ENCODE measurements at regions not wholly inside any gene's neighbourhood (a gene's known extent, or its start where the extent isn't known, plus 50 kb on each side); places are given as distances from the start of the nearest gene placed in this dataset.

GRCh38 chr13:80509264-80509663, 168.3 kb upstream of the SPRY2 start:
- no peak for DNase-seq (ENCODE audit: low spot score)
- no peaks in the 10 kb centered on the region for H3K27me3 ChIP-seq (ENCODE audit: control insufficient read depth in 4 of 4, insufficient read depth in 4 of 4, low read length in 3 of 4)
- WGBS, result 88% methylated on average over 5 of the region's 5 CpGs
- H3K4me3 ChIP-seq (ENCODE audit: low read depth in 1 of 3, low read length in 3 of 3), result no peak overlapping the region
- no peak for TF ChIP-seq GABPA (IDR thresholded peaks at IDR 0.05 in 1 of 2, conservative IDR thresholded peaks at IDR 0.05 in 1 of 2)
- H3K36me3 ChIP-seq (ENCODE audit: control insufficient read depth in 4 of 4, insufficient read depth in 3 of 4, low read depth in 1 of 4, low read length in 3 of 4), result no peaks in the 10 kb centered on the region
- no peaks in the 10 kb centered on the region for H3K4me1 ChIP-seq (ENCODE audit: control insufficient read depth in 4 of 4, insufficient read depth in 4 of 4, low read length in 3 of 4)
- no peaks in the 10 kb centered on the region for H3K9me3 ChIP-seq (ENCODE audit: control insufficient read depth in 4 of 4, low read length in 3 of 4)
- H3K9ac ChIP-seq (ENCODE audit: low read depth in 1 of 2, low read length in 2 of 2), result no peak overlapping the region
- no peak overlapping the region for H3K27ac ChIP-seq (ENCODE audit: low read depth in 1 of 2, low read length in 2 of 2)

GRCh38 chr13:80508031-80508430, 167.1 kb upstream of the SPRY2 start:
- WGBS, result 89% methylated on average over 1 of the region's 1 CpG
- Histone ChIP-seq H3K36me3 (ENCODE audit: control insufficient read depth in 4 of 4, insufficient read depth in 3 of 4, low read depth in 1 of 4, low read length in 3 of 4) (no peaks in the 10 kb centered on the region), H3K27ac (ENCODE audit: low read depth in 1 of 2, low read length in 2 of 2) (no peak overlapping the region), H3K9ac (ENCODE audit: low read depth in 1 of 2, low read length in 2 of 2) (no peak overlapping the region), H3K9me3 (ENCODE audit: control insufficient read depth in 4 of 4, low read length in 3 of 4) (no peaks in the 10 kb centered on the region), H3K4me3 (ENCODE audit: low read depth in 1 of 3, low read length in 3 of 3) (no peak overlapping the region), H3K27me3 (ENCODE audit: control insufficient read depth in 4 of 4, insufficient read depth in 4 of 4, low read length in 3 of 4) (no peaks in the 10 kb centered on the region), H3K4me1 (ENCODE audit: control insufficient read depth in 4 of 4, insufficient read depth in 4 of 4, low read length in 3 of 4) (no peaks in the 10 kb centered on the region)
- TF ChIP-seq REST (IDR thresholded peaks at IDR 0.05) (no peak), HNF4G (IDR thresholded peaks at IDR 0.05) (no peak), RXRA (IDR thresholded peaks at IDR 0.05) (no peak), FOXA2 (IDR thresholded peaks at IDR 0.05) (no peak), ZBTB33 (IDR thresholded peaks at IDR 0.05) (no peak), SP1 (IDR thresholded peaks at IDR 0.05) (no peak), GABPA (IDR thresholded peaks at IDR 0.05 in 1 of 2, conservative IDR thresholded peaks at IDR 0.05 in 1 of 2) (no peak), FOXA1 (IDR thresholded peaks at IDR 0.05) (no peak), JUND (IDR thresholded peaks at IDR 0.05) (no peak), ATF3 (IDR thresholded peaks at IDR 0.05) (no peak), EGR1 (IDR thresholded peaks at IDR 0.05; ENCODE audit: low read depth in 2 of 2) (no peak), TAF1 (conservative IDR thresholded peaks at IDR 0.05) (no peak), MAX (IDR thresholded peaks at IDR 0.05) (no peak), HNF4A (conservative IDR thresholded peaks at IDR 0.05) (no peak)
- DNase-seq (ENCODE audit: low spot score), result no peak

- H3K27ac ChIP-seq (ENCODE audit: low read depth in 1 of 2, low read length in 2 of 2), result no peak overlapping the region
- H3K9me3 ChIP-seq (ENCODE audit: control insufficient read depth in 4 of 4, low read length in 3 of 4), result no peaks in the 10 kb centered on the region
- no peak overlapping the region for H3K4me3 ChIP-seq (ENCODE audit: low read depth in 1 of 3, low read length in 3 of 3)
- no peaks in the 10 kb centered on the region for H3K27me3 ChIP-seq (ENCODE audit: control insufficient read depth in 4 of 4, insufficient read depth in 4 of 4, low read length in 3 of 4)
- H3K4me1 ChIP-seq (ENCODE audit: control insufficient read depth in 4 of 4, insufficient read depth in 4 of 4, low read length in 3 of 4), result no peaks in the 10 kb centered on the region
- no peaks in the 10 kb centered on the region for H3K36me3 ChIP-seq (ENCODE audit: control insufficient read depth in 4 of 4, insufficient read depth in 3 of 4, low read depth in 1 of 4, low read length in 3 of 4)
- no peak for DNase-seq (ENCODE audit: low spot score)
- no peak overlapping the region for H3K9ac ChIP-seq (ENCODE audit: low read depth in 1 of 2, low read length in 2 of 2)
- WGBS, result 68% methylated on average over 4 of the region's 4 CpGs
- TF ChIP-seq GABPA (IDR thresholded peaks at IDR 0.05 in 1 of 2, conservative IDR thresholded peaks at IDR 0.05 in 1 of 2) (no peak), EGR1 (IDR thresholded peaks at IDR 0.05; ENCODE audit: low read depth in 2 of 2) (no peak), CTCF (IDR thresholded peaks at IDR 0.05; ENCODE audit: low read depth, low read length, missing input control) (no peak), RXRA (IDR thresholded peaks at IDR 0.05) (no peak), FOXA1 (IDR thresholded peaks at IDR 0.05) (no peak), SP1 (IDR thresholded peaks at IDR 0.05) (no peak), HNF4G (IDR thresholded peaks at IDR 0.05) (no peak), ATF3 (IDR thresholded peaks at IDR 0.05) (no peak), JUND (IDR thresholded peaks at IDR 0.05) (no peak), RAD21 (IDR thresholded peaks at IDR 0.05) (no peak), MAX (IDR thresholded peaks at IDR 0.05) (no peak), YY1 (IDR thresholded peaks at IDR 0.05) (no peak), ZBTB33 (IDR thresholded peaks at IDR 0.05) (no peak), HNF4A (conservative IDR thresholded peaks at IDR 0.05) (no peak)
These were observed 163.5 kb upstream of the SPRY2 start for GRCh38 chr13:80504453-80504852.
